SU-DHL-6 (cell line): ENCODE measurements at regions not wholly inside any gene's neighbourhood (a gene's known extent, or its start where the extent isn't known, plus 50 kb on each side); places are given as distances from the start of the nearest gene placed in this dataset.

Source experiments
- EZH2phosphoT487 ChIP-seq: fragments of 200-600 bp; sonication (generic), shearing (Covaris generic); conservative IDR thresholded peaks from 2 replicates; pipeline ENCODE4 v1.6.1; 2018; ENCODE audit warnings: mild to moderate bottlenecking, antibody characterized with exemption, low read length, moderate library complexity, mixed read lengths
- TF ChIP-seq, protein P1 (sequence below): fragments of 200-600 bp; sonication (generic); IDR thresholded peaks from one replicate; pipeline ENCODE4 v1.5.1; 2017; ENCODE audit warnings: antibody characterized with exemption, mild to moderate bottlenecking, low read length, moderate library complexity; ENCODE audit not compliant: insufficient read depth, poor library complexity, severe bottlenecking

- TF ChIP-seq, protein P1, sequence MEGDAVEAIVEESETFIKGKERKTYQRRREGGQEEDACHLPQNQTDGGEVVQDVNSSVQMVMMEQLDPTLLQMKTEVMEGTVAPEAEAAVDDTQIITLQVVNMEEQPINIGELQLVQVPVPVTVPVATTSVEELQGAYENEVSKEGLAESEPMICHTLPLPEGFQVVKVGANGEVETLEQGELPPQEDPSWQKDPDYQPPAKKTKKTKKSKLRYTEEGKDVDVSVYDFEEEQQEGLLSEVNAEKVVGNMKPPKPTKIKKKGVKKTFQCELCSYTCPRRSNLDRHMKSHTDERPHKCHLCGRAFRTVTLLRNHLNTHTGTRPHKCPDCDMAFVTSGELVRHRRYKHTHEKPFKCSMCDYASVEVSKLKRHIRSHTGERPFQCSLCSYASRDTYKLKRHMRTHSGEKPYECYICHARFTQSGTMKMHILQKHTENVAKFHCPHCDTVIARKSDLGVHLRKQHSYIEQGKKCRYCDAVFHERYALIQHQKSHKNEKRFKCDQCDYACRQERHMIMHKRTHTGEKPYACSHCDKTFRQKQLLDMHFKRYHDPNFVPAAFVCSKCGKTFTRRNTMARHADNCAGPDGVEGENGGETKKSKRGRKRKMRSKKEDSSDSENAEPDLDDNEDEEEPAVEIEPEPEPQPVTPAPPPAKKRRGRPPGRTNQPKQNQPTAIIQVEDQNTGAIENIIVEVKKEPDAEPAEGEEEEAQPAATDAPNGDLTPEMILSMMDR: no peak
- TF ChIP-seq EZH2phosphoT487: no peak
These were observed 495.2 kb downstream of the TCERG1L start for GRCh38 chr10:130816116-130816901.
